IMR-90 (cell line): ENCODE measurements at regions not wholly inside any gene's neighbourhood (a gene's known extent, or its start where the extent isn't known, plus 50 kb on each side); places are given as distances from the start of the nearest gene placed in this dataset.

ENCODE experiments used
- ATAC-seq: fragments of 200-7000 bp; cut with Tn5 transposase; 2 replicates; pipeline ENCODE4 v1.9.1; 2020; ENCODE audit warnings: low read depth, mild to moderate bottlenecking, moderate library complexity
- BruUV-seq: library from RNA; stranded (reverse); fragments of 400-500 nt; replicated peaks from 2 replicates; lab custom pipeline; 2021; lab: Mats Ljungman, UMichigan
- CTCF ChIA-PET: fragments of 300-600 bp; formaldehyde crosslinking; extraction: SDS; loops from one replicate; lab custom pipeline; 2021; ENCODE audit warnings: antibody characterized with exemption; lab: Yijun Ruan, JAX
- POLR2A ChIA-PET: fragments of 300-600 bp; sonication (Branson Sonifier 250); formaldehyde crosslinking; loops from one replicate; lab custom pipeline; 2022; ENCODE audit warnings: antibody characterized with exemption; ENCODE audit not compliant: unreplicated experiment; lab: Charles Lee
- DNase-seq: peaks from one replicate; pipeline ENCODE4 v3.0.0; 2013
- H2AFZ ChIP-seq: replicated peaks from 2 replicates; pipeline ENCODE3; 2013; ENCODE audit warnings: low read length, mild to moderate bottlenecking; ENCODE audit not compliant: poor library complexity
- H2AK5ac ChIP-seq: 2 replicates; pipeline ENCODE4 v1.6.1; 2013; ENCODE audit warnings: low read depth, low read length, inconsistent platforms
- H2AK9ac ChIP-seq: replicated peaks from 2 replicates; pipeline ENCODE3; 2013; ENCODE audit warnings: mild to moderate bottlenecking, low read depth, low read length, moderate library complexity; ENCODE audit not compliant: poor library complexity
- H2BK120ac ChIP-seq: 2 replicates; pipeline ENCODE4 v1.6.1; 2013; ENCODE audit warnings: low read depth, low read length, inconsistent platforms
- H2BK15ac ChIP-seq: 3 replicates; pipeline ENCODE4 v1.6.1; 2013; ENCODE audit warnings: low read depth, low read length, inconsistent platforms
- H2BK20ac ChIP-seq: 2 replicates; pipeline ENCODE4 v1.6.1; 2013; ENCODE audit warnings: low read depth, mild to moderate bottlenecking, inconsistent platforms, low read length, moderate library complexity
- H2BK5ac ChIP-seq: 2 replicates; pipeline ENCODE4 v1.6.1; 2013; ENCODE audit warnings: mild to moderate bottlenecking, low read depth, low read length, inconsistent platforms; ENCODE audit not compliant: poor library complexity, severe bottlenecking
- H3K14ac ChIP-seq: replicated peaks from 2 replicates; pipeline ENCODE4 v1.6.1; 2013; ENCODE audit warnings: low read depth, low read length, inconsistent platforms
- H3K18ac ChIP-seq: 2 replicates; pipeline ENCODE4 v1.6.1; 2013; ENCODE audit warnings: low read depth, low read length, control low read depth
- H3K23ac ChIP-seq: 2 replicates; pipeline ENCODE4 v1.6.1; 2013; ENCODE audit warnings: low read depth, low read length, inconsistent platforms
- H3K27ac ChIP-seq: 2 replicates; pipeline ENCODE4 v1.5.1; 2013; ENCODE audit warnings: mild to moderate bottlenecking, control low read depth, low read length; ENCODE audit not compliant: insufficient read depth
- H3K27me3 ChIP-seq: 2 replicates; pipeline ENCODE4 v1.6.1; 2013; ENCODE audit warnings: low read length; ENCODE audit not compliant: control insufficient read depth, insufficient read depth
- H3K36me3 ChIP-seq: 2 replicates; pipeline ENCODE4 v1.6.1; 2013; ENCODE audit warnings: low read length, mixed read lengths; ENCODE audit not compliant: control insufficient read depth, insufficient read depth
- H3K4ac ChIP-seq: 2 replicates; pipeline ENCODE4 v1.6.1; 2013; ENCODE audit warnings: low read depth, low read length, inconsistent platforms
- H3K4me1 ChIP-seq: 2 replicates; pipeline ENCODE4 v1.6.1; 2013; ENCODE audit warnings: low read length, mixed read lengths; ENCODE audit not compliant: control insufficient read depth, insufficient read depth
- H3K4me2 ChIP-seq: 2 replicates; pipeline ENCODE4 v1.6.1; 2013; ENCODE audit warnings: low read depth, mild to moderate bottlenecking, control low read depth, low read length, moderate library complexity
- H3K4me3 ChIP-seq: 2 replicates; pipeline ENCODE4 v1.5.1; 2013; ENCODE audit warnings: low read depth, mild to moderate bottlenecking, control low read depth, low read length, moderate library complexity; ENCODE audit not compliant: insufficient read depth
- H3K56ac ChIP-seq: 2 replicates; pipeline ENCODE4 v1.6.1; 2013; ENCODE audit warnings: low read length, inconsistent platforms; ENCODE audit not compliant: insufficient read depth; ENCODE audit errors: extremely low read depth
- H3K79me1 ChIP-seq, 2 experiments: 2 replicates each; pipeline ENCODE4 v1.6.1; 2013; ENCODE audit warnings: low read length in 2 of 2, inconsistent platforms in 1 of 2, low read depth in 1 of 2
- H3K9ac ChIP-seq: 2 replicates; pipeline ENCODE4 v1.6.1; 2013; ENCODE audit warnings: low read depth, low read length, control low read depth
- H3K9me1 ChIP-seq: 2 replicates; pipeline ENCODE4 v1.6.1; 2013; ENCODE audit warnings: low read length, inconsistent platforms; ENCODE audit not compliant: insufficient read depth
- H3K9me3 ChIP-seq: 2 replicates; pipeline ENCODE4 v1.6.1; 2013; ENCODE audit warnings: low read length; ENCODE audit not compliant: control insufficient read depth, insufficient read depth
- H4K20me1 ChIP-seq: 2 replicates; pipeline ENCODE4 v1.6.1; 2013; ENCODE audit warnings: low read length, inconsistent platforms; ENCODE audit not compliant: insufficient read depth
- H4K5ac ChIP-seq: 2 replicates; pipeline ENCODE4 v1.6.1; 2013; ENCODE audit warnings: mild to moderate bottlenecking, low read depth, low read length, control low read depth
- H4K8ac ChIP-seq, 2 experiments: 2 replicates each; pipeline ENCODE4 v1.6.1; 2013; ENCODE audit warnings: low read depth in 2 of 2, low read length in 2 of 2, control low read depth in 1 of 2, inconsistent platforms in 1 of 2
- H4K91ac ChIP-seq: 2 replicates; pipeline ENCODE4 v1.6.1; 2013; ENCODE audit warnings: low read depth, low read length, inconsistent platforms; ENCODE audit not compliant: insufficient read depth
- BHLHE40 ChIP-seq: fragments of 150-350 bp; IDR thresholded peaks from 2 replicates; pipeline ENCODE4 v1.6.1; 2016; ENCODE audit warnings: mild to moderate bottlenecking, low read depth, low read length
- CEBPB ChIP-seq: IDR thresholded peaks from 2 replicates; pipeline ENCODE4 v1.6.1; 2012; ENCODE audit warnings: low read depth, low read length, improper control_type of control experiment
- CHD1 ChIP-seq: IDR thresholded peaks from 2 replicates; pipeline ENCODE4 v1.6.1; 2012; ENCODE audit warnings: low read depth, low read length, improper control_type of control experiment
- FOS ChIP-seq: fragments of 150-350 bp; IDR thresholded peaks from 2 replicates; pipeline ENCODE4 v1.6.1; 2016; ENCODE audit warnings: low read depth, low read length
- MAFK ChIP-seq: IDR thresholded peaks from 2 replicates; pipeline ENCODE4 v1.6.1; 2012; ENCODE audit warnings: low read depth, low read length, improper control_type of control experiment
- MAZ ChIP-seq: IDR thresholded peaks from 2 replicates; pipeline ENCODE4 v1.6.1; 2012; ENCODE audit warnings: low read depth, mild to moderate bottlenecking, low read length, improper control_type of control experiment, moderate library complexity, borderline replicate concordance
- MXI1 ChIP-seq: IDR thresholded peaks from 2 replicates; pipeline ENCODE4 v1.6.1; 2012; ENCODE audit warnings: low read depth, mild to moderate bottlenecking, low read length, moderate library complexity, borderline replicate concordance
- NFE2L2 ChIP-seq: fragments of 150-350 bp; IDR thresholded peaks from 2 replicates; pipeline ENCODE4 v1.6.1; 2016; ENCODE audit warnings: low read depth, mild to moderate bottlenecking, low read length
- POLR2A ChIP-seq: IDR thresholded peaks from 2 replicates; pipeline ENCODE4 v1.6.1; 2012; ENCODE audit warnings: mild to moderate bottlenecking, low read depth, low read length
- RAD21 ChIP-seq: IDR thresholded peaks from 2 replicates; pipeline ENCODE4 v1.6.1; 2012; ENCODE audit warnings: low read length, improper control_type of control experiment
- RCOR1 ChIP-seq: IDR thresholded peaks from 2 replicates; pipeline ENCODE4 v1.6.1; 2012; ENCODE audit warnings: mild to moderate bottlenecking, low read length, improper control_type of control experiment; ENCODE audit not compliant: insufficient replicate concordance
- RFX5 ChIP-seq: IDR thresholded peaks from 2 replicates; pipeline ENCODE4 v1.8.0; 2012; ENCODE audit warnings: low read depth, mild to moderate bottlenecking, low read length, moderate library complexity
- SMC3 ChIP-seq: fragments of 150-350 bp; IDR thresholded peaks from 2 replicates; pipeline ENCODE4 v1.6.1; 2016; ENCODE audit warnings: low read depth, mild to moderate bottlenecking, antibody characterized with exemption, low read length, moderate library complexity
- WGBS, 2 experiments: methylation state at CpG; one replicate each; pipeline versions ENCODE4 v1.1.5 to v1.1.7; 2013; ENCODE audit warnings: missing lambda C conversion rate in 2 of 2; ENCODE audit not compliant: insufficient read length in 1 of 2; ENCODE audit errors: extremely low coverage in 2 of 2; 5-methylcytosine and 5-hydroxymethylcytosine counted together
- dilution Hi-C: fragments of 300-500 bp; cut with HindIII; formaldehyde crosslinking; loops from one replicate; pipeline ENCODE4 v1.14.3; 2018; ENCODE audit warnings: low sequenced_read_pairs; ENCODE audit not compliant: unreplicated experiment
- in situ Hi-C: fragments of 300-500 bp; cut with MboI; formaldehyde crosslinking; loops from 3 replicates; pipeline ENCODE4 v1.14.3; 2019; ENCODE audit warnings: low sequenced_read_pairs, inconsistent platforms, mixed read lengths
- intact Hi-C: fragments of 100-400 bp; cut with micrococcal nuclease; formaldehyde crosslinking; loops from 2 replicates; pipeline ENCODE4 v1.10.0; 2022
- TF ChIP-seq, protein P1 (sequence below): conservative IDR thresholded peaks from 2 replicates; pipeline ENCODE4 v1.5.1; 2012; ENCODE audit warnings: mild to moderate bottlenecking, low read depth, low read length, improper control_type of control experiment
- TF ChIP-seq, protein P2 (sequence below): fragments of 150-350 bp; IDR thresholded peaks from 2 replicates; pipeline ENCODE4 v1.6.1; 2016; ENCODE audit warnings: low read depth, mild to moderate bottlenecking, low read length, moderate library complexity, borderline replicate concordance
- TF ChIP-seq, protein P3 (sequence below): fragments of 150-350 bp; IDR thresholded peaks from 2 replicates; pipeline ENCODE4 v1.6.1; 2017; ENCODE audit warnings: mild to moderate bottlenecking, antibody characterized with exemption, low read length, low read depth

DNA sequence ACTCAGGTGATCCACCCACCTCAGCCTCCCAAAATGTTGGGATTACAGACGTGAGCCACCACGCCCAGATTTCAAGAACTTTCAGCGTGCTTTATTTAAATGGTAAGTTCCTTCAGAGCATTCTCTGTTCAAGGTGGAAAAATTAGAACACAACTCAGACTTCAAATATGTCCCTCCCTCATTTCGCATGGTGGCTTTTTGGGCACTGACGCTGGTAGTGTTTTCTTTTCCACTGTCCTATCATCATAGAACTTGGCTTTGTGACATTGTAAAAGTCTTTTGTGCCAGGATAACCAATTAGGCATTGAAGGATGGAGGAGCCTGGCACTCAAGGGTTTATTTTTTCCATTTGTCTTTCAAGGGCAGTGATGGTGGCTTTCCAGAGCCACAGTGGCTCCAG, 190.8 kb downstream of the NUAK1 start:
- no peak overlapping the region for H2BK120ac ChIP-seq
- H3K9ac ChIP-seq: no peak overlapping the region
- H3K18ac ChIP-seq: no peak overlapping the region
- no peak overlapping the region for H3K27ac ChIP-seq
- no peak overlapping the region for H3K4ac ChIP-seq
- no peak for TF ChIP-seq CHD1
- no peak for TF ChIP-seq CEBPB
- TF ChIP-seq, protein P1, sequence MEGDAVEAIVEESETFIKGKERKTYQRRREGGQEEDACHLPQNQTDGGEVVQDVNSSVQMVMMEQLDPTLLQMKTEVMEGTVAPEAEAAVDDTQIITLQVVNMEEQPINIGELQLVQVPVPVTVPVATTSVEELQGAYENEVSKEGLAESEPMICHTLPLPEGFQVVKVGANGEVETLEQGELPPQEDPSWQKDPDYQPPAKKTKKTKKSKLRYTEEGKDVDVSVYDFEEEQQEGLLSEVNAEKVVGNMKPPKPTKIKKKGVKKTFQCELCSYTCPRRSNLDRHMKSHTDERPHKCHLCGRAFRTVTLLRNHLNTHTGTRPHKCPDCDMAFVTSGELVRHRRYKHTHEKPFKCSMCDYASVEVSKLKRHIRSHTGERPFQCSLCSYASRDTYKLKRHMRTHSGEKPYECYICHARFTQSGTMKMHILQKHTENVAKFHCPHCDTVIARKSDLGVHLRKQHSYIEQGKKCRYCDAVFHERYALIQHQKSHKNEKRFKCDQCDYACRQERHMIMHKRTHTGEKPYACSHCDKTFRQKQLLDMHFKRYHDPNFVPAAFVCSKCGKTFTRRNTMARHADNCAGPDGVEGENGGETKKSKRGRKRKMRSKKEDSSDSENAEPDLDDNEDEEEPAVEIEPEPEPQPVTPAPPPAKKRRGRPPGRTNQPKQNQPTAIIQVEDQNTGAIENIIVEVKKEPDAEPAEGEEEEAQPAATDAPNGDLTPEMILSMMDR: no peak
- TF ChIP-seq RFX5: no peak
- TF ChIP-seq, protein P2, sequence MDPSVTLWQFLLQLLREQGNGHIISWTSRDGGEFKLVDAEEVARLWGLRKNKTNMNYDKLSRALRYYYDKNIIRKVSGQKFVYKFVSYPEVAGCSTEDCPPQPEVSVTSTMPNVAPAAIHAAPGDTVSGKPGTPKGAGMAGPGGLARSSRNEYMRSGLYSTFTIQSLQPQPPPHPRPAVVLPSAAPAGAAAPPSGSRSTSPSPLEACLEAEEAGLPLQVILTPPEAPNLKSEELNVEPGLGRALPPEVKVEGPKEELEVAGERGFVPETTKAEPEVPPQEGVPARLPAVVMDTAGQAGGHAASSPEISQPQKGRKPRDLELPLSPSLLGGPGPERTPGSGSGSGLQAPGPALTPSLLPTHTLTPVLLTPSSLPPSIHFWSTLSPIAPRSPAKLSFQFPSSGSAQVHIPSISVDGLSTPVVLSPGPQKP: no peak
- no peak for TF ChIP-seq SMC3
- no peak for TF ChIP-seq MAFK
- no peak for TF ChIP-seq NFE2L2
- TF ChIP-seq RCOR1: no peak
- no peak for TF ChIP-seq MXI1
- no peak for TF ChIP-seq POLR2A
- no peak for TF ChIP-seq RAD21
- TF ChIP-seq MAZ: no peak
- TF ChIP-seq, protein P3, sequence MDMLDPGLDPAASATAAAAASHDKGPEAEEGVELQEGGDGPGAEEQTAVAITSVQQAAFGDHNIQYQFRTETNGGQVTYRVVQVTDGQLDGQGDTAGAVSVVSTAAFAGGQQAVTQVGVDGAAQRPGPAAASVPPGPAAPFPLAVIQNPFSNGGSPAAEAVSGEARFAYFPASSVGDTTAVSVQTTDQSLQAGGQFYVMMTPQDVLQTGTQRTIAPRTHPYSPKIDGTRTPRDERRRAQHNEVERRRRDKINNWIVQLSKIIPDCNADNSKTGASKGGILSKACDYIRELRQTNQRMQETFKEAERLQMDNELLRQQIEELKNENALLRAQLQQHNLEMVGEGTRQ: no peak
- no peak for TF ChIP-seq BHLHE40
- no peak for TF ChIP-seq FOS
- H3K36me3 ChIP-seq: no peaks in the 10 kb centered on the region
- H4K8ac ChIP-seq: no peak overlapping the region
- POLR2A ChIA-PET: no interaction called here
- no peak for ATAC-seq
- WGBS, 2 experiments: 100% methylated on average over 1 of the region's 5 CpGs; no CpG with 5 or more reads in 1 of the 2 experiments
- BruUV-seq: no TSS peak
- H3K79me1 ChIP-seq: no peaks in the 10 kb centered on the region
- H4K91ac ChIP-seq: no peak overlapping the region
- H3K27me3 ChIP-seq: no peaks in the 10 kb centered on the region
- no peak overlapping the region for H3K4me3 ChIP-seq
- in situ Hi-C loops (no loop called here), dilution Hi-C loops (no loop called here), intact Hi-C loops (no loop called here)
- H2BK5ac ChIP-seq: no peak overlapping the region
- H3K56ac ChIP-seq: no peak overlapping the region
- H2BK15ac ChIP-seq: no peak overlapping the region
- H3K4me2 ChIP-seq: no peak overlapping the region
- no peaks in the 10 kb centered on the region for H4K20me1 ChIP-seq
- CTCF ChIA-PET: no interaction called here
- H3K23ac ChIP-seq: no peak overlapping the region
- no peak overlapping the region for H2BK20ac ChIP-seq
- H2AFZ ChIP-seq: no peak overlapping the region
- no peak overlapping the region for H4K5ac ChIP-seq
- H2AK5ac ChIP-seq: no peak overlapping the region
- no peak for DNase-seq
- no peak overlapping the region for H2AK9ac ChIP-seq
- H3K9me3 ChIP-seq: no peaks in the 10 kb centered on the region
- no peak overlapping the region for H3K14ac ChIP-seq
- H3K4me1 ChIP-seq: no peaks in the 10 kb centered on the region; the same call in 1 of the 2 replicates
- no peaks in the 10 kb centered on the region for H3K9me1 ChIP-seq
